Uterus (tissue), 2 donors: ENCODE measurements at regions not wholly inside any gene's neighbourhood (a gene's known extent, or its start where the extent isn't known, plus 50 kb on each side); places are given as distances from the start of the nearest gene placed in this dataset.

ENCODE experiments used
- CTCF ChIP-seq, 4 experiments: fragments of 200-600 bp in 2 of 4; fragments of 450-650 bp in 2 of 4; sonication (generic) in 2 of 4; IDR thresholded peaks; one replicate each; pipeline ENCODE4 v1.5.1; 2016 to 2019; ENCODE audit warnings: antibody characterized with exemption in 4 of 4, mild to moderate bottlenecking in 2 of 4, moderate library complexity in 1 of 4
- POLR2A ChIP-seq, 2 donors: fragments of 450-650 bp; IDR thresholded peaks; one replicate each; pipeline ENCODE4 v1.6.1; 2016; ENCODE audit warnings: antibody characterized with exemption in 2 of 2, mild to moderate bottlenecking in 1 of 2, moderate library complexity in 1 of 2

DNA sequence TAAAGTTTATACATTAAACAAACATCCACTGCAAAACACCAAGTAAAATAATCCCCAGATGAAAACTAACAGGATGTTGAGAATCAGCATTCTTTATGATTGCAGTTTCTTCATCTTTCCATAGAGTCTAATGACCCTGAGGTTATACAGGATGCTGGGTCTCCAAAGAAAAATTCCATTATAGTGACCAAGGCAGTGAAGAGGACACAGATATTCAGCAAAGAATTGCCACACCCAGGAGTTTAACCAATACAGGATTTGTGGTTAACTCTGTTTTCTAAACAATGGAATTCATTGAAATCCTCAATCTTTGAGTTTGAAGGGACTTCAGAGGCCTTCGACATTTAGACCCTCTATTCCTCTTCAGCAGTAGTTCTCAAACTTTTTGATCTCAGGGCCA lies 76.2 kb upstream of the ESX1 start:
- TF ChIP-seq CTCF (IDR thresholded peaks at IDR 0.05) (no peak), POLR2A (IDR thresholded peaks at IDR 0.05) (no peak)
